Erythroblast (primary cell): ENCODE measurements at regions not wholly inside any gene's neighbourhood (a gene's known extent, or its start where the extent isn't known, plus 50 kb on each side); places are given as distances from the start of the nearest gene placed in this dataset.
"Not testable (repeated sequence)": the region's sequence is repeated elsewhere in the genome, so short reads cannot be mapped to it uniquely, and the experiment has no call there.

Experiments
- DNase-seq, 2 experiments: peaks; one replicate each; lab custom pipeline; 2025; lab: John Stamatoyannopoulos, UW
- GATA1 ChIP-seq: IDR thresholded peaks from 2 replicates; pipeline ENCODE4 v1.6.1; 2011; ENCODE audit warnings: low read depth, mild to moderate bottlenecking, control low read depth, low read length, moderate library complexity
- POLR2A ChIP-seq: IDR thresholded peaks from 2 replicates; pipeline ENCODE4 v1.6.1; 2011; ENCODE audit warnings: mild to moderate bottlenecking, low read length

DNA sequence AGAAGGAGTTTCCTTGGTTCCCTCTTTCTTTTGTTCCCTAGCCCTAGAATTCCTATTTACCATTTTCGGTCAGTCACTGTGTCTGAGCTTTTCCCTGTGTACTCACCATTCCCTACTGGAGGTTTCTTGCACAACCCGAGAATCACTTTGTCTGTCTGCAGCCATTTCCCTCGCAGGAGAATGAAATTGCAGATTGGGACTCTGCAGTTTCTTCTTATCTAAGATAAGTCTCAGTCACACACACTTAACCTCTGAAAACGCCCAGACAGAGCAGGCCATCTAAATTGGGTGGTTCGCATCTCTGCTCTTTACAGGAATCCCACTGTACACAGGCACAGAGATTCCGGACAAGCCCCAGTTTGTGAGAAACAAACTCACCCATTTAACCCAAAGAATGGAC is 58.6 kb upstream of the CNTNAP2 start:
- TF ChIP-seq GATA1: no peak
- no peak for TF ChIP-seq POLR2A
- no peak for DNase-seq

DNA sequence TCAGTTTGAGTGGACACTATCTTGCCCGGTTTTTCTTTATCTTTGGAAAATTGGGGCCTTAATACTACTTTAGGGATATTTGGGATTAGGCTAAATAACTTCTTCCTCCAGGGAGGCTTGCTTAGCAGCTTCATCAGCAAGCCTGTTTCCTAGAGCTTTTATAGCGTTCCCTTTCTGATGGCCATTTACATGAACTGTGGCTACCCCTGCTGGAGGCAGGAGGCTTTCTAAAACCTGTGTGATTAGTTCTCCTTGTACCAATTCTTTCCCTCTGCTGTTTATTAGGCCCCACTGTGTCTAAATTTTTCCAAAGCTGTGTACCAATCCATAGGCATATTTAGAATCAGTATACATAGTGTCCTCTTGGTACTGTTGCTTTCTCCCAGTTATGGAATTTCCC is 61.7 kb upstream of the CNTNAP2 start:
- no peak for TF ChIP-seq POLR2A
- no peak for TF ChIP-seq GATA1

GRCh38 chr7:146053492-146053891 is 63.1 kb upstream of the CNTNAP2 start:
- TF ChIP-seq POLR2A (no peak), GATA1 (no peak)
- DNase-seq: no peak

More for the DNA sequence above, 61.7 kb upstream of the CNTNAP2 start:
- DNase-seq: no peak

DNA sequence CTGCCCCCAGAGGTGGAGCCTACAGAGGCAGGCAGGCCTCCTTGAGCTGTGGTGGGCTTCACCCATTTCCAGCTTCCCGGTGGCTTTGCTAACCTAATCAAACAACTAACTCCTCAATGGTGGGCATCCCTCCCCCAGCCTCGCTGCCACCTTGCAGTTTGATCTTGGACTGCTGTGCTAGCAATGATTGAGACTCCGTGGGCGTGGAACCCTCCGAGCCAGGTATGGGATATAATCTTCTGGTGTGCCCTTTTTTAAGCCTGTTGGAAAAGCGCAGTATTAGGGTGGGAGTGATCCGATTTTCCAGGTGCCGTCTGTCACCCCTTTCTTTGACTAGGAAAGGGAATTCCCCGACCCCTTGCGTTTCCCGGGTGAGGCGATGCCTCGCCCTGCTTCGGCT is 73.3 kb upstream of the CNTNAP2 start:
- DNase-seq: not testable (repeated sequence)

- DNase-seq: no peak
- no peak for TF ChIP-seq POLR2A
- no peak for TF ChIP-seq GATA1
Measured at GRCh38 chr7:146028251-146028750, 88.3 kb upstream of the CNTNAP2 start.

DNA sequence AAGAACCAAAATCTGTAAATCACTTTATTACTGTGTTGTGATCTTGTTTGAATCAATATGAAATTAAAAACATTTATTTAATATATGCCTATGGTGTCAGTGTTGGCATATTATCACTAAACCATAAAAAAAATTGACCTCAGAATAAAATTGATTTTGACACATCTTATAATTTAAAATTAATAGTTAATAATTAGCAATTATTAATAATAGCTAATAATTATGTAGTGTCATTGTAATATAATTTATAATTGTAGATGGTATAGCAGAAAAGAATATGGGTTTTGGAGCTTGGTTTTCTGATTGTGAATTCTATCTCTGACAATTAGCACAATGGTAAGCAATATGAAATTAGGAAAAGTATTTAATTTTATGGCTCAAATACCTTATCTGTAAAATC is 89.4 kb upstream of the CNTNAP2 start:
- DNase-seq: no peak
- TF ChIP-seq POLR2A (no peak), GATA1 (no peak)

DNA sequence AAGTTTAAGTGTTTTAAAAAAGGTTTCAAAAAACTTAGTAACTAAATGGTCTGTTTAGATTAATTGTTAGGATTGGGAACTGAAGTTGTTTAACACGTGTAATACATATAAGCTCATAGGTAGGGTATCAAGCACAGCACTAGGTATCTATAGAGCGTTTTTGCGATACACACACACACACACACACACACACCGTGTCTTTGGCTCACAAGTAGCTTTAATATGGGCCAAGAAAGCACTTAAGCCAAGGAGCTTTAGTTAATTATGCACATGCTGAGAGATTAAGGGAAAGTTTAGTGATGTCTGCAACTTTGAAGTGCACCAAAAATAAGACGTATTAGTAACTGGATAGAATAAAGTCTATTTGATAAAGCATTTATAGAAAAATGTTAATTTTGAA is 93.8 kb upstream of the CNTNAP2 start:
- no peak for DNase-seq
- TF ChIP-seq POLR2A (no peak), GATA1 (no peak)

DNA sequence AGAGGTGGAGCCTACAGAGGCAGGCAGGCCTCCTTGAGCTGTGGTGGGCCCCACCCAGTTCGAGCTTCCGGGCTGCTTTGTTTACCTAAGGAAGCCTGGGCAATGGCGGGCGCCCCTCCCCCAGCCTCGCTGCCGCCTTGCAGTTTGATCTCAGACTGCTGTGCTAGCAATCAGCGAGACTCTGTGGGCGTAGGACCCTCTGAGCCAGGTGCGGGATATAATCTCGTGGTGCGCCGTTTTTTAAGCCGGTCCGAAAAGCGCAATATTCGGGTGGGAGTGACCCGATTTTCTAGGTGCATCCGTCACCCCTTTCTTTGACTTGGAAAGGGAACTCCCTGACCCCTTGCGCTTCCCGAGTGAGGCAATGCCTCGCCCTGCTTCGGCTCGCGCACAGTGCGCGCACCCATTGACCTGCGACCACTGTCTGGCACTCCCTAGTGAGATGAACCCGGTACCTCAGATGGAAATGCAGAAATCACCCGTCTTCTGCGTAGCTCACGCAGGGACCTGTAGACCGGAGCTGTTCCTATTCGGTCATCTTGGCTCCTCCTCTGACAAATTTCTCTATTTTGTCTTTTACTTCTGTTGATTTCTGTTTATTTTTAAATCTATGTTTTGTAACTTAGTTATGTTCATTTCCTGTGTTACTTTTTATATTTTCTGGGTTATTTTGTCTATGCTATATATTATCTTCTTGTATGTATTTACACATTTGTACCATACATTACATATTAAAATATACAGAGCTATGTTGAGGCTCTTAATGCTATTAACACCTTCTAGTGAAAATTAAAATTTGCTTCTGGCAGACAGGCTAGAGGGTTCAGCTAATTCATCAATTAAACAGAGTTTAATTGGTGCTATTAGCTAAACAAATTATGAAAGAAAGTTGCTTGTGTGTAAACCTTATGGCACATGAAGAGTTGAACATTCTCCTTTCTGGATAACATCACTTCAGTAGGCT is 97.3 kb upstream of the CNTNAP2 start:
- DNase-seq: not testable (repeated sequence)

DNA sequence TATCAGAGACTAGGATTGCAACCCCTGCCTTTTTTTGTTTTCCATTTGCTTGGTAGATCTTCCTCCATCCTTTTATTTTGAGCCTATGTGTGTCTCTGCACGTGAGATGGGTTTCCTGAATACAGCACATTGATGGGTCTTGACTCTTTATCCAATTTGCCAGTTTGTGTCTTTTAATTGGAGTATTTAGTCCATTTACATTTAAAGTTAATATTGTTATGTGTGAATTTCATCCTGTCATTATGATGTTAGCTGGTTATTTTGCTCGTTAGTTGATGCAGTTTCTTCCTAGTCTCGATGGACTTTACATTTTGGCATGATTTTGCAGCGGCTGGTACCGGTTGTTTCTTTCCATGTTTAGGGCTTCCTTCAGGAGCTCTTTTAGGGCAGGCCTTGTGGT is 99.2 kb upstream of the CNTNAP2 start:
- not testable (repeated sequence) for DNase-seq

DNA sequence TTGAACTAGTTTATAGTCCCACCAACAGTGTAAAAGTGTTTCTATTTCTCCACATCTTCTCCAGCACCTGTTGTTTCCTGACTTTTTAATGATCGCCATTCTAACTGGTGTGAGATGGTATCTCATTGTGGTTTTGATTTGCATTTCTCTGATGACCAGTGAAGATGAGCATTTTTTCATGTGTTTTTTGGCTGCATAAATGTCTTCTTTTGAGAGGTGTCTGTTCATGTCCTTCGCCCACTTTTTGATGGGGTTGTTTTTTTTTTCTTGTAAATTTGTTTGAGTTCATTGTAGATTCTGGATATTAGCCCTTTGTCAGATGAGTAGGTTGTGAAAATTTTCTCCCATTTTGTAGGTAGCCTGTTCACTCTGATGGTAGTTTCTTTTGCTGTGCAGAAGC is 102.4 kb upstream of the CNTNAP2 start:
- DNase-seq: not testable (repeated sequence)

DNA sequence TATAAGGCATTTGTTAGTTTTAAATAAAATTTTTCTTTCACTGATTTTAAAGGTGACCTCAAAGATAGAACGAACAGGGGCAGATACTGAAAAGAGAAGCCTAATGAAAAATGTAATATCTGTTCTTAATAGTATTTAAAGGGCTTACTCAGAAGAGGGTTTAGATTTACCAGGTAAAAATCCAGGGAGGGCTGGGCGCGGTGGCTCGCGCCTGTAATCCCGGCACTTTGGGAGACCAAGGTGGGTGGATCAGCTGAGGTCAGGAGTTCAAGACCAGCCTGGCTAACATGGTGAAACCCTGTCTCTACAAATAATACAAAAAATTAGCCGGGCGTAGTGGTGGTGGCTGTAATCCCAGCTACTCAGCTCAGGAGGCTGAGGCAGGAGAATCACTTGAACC is 108.3 kb upstream of the CNTNAP2 start:
- TF ChIP-seq POLR2A (no peak), GATA1 (no peak)
- no peak for DNase-seq

GRCh38 chr7:146004805-146005204 is 111.8 kb upstream of the CNTNAP2 start:
- TF ChIP-seq POLR2A (no peak), GATA1 (no peak)
- no peak for DNase-seq

DNA sequence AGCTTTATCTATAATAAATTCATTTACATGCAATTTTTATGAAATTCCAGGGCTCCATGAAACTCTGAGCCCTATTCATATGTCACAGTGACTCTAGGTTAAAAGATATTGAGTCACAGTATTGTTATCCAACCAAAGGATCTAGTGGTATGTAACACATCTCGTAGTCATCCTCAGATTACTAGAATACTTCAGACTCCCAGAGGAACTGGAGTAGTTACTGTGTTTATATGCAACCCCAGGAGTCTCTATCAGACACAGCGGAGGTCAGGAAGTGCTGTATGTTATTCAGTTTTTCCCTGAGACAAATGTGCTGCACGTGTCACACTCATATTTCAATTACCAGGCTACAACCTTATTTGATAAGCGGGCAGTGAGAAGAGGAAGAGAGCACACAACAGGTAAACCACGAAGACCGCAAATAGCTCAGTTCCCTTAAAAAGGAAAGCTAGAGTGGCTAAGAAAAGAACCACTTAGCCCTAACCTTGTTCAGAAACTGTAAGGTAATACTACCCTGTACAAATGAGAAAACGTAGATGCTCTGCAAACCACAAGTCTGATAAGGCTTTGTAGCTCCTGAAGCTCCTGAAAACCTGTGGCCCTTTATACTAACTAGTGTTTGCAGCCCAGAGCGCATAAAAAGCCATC is 114.0 kb upstream of the CNTNAP2 start:
- no peak for TF ChIP-seq POLR2A
- no peak for TF ChIP-seq GATA1

GRCh38 chr7:146002008-146002407 is 114.6 kb upstream of the CNTNAP2 start:
- DNase-seq: no peak

More for the DNA sequence above, 114.0 kb upstream of the CNTNAP2 start:
- DNase-seq: no peak

DNA sequence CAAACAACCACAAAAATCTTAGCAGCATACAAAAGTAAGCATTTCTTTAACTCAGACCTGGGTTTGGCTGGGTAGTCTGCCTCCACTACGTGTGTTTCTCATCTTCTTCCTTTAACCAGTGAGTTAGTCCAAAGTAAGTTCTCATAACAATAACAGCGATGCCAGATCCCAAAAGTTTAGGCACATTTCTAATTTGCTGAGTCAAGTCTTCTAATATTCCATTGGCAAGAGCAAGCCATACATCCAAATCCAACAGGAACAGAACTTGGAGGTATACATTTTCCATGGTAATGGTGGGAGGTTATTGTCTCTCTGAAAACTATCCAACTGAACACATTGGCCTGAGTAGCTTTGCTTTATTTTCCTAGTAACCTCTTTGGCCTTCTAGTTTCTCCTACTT is 115.7 kb upstream of the CNTNAP2 start:
- no peak for DNase-seq
- TF ChIP-seq POLR2A: no peak
- TF ChIP-seq GATA1: no peak

More at GRCh38 chr7:146002008-146002407, 114.6 kb upstream of the CNTNAP2 start:
- TF ChIP-seq POLR2A (no peak), GATA1 (no peak)
